Gastrocnemius medialis (tissue), 4 donors: ENCODE measurements at regions not wholly inside any gene's neighbourhood (a gene's known extent, or its start where the extent isn't known, plus 50 kb on each side); places are given as distances from the start of the nearest gene placed in this dataset.

Source experiments
- CTCF ChIP-seq, 5 experiments: fragments of 450-650 bp in 3 of 5; fragments of 200-600 bp in 2 of 5; sonication (generic) in 2 of 5; IDR thresholded peaks in 4 of 5; conservative IDR thresholded peaks in 1 of 5; 1 replicate in 4 of 5; 2 replicates in 1 of 5; pipeline ENCODE4 v1.5.1; 2016 to 2019; ENCODE audit warnings: antibody characterized with exemption in 5 of 5, mild to moderate bottlenecking in 3 of 5, moderate library complexity in 3 of 5
- POLR2A ChIP-seq, 2 donors: fragments of 450-650 bp; IDR thresholded peaks; one replicate each; pipeline ENCODE4 v1.6.1; 2017; ENCODE audit warnings: antibody characterized with exemption in 2 of 2, mild to moderate bottlenecking in 2 of 2, moderate library complexity in 2 of 2

- no peak for TF ChIP-seq POLR2A (IDR thresholded peaks at IDR 0.05)
- TF ChIP-seq CTCF (IDR thresholded peaks at IDR 0.05 in 4 of 5, conservative IDR thresholded peaks at IDR 0.05 in 1 of 5) = no peak
Measured at GRCh38 chr22:47811971-47812370, 1049.5 kb downstream of the TBC1D22A start.
